ENCODE measurements at regions not wholly inside any gene's neighbourhood (a gene's known extent, or its start where the extent isn't known, plus 50 kb on each side); places are given as distances from the start of the nearest gene placed in this dataset.

GRCh38 chr9:6098431-6098830 lies 83.0 kb upstream of the RANBP6 start:
- Histone ChIP-seq H3K27me3 (no peaks in the 10 kb centered on the region), H3K36me3 (no peaks in the 10 kb centered on the region), H3K27ac (replicated peaks in 1 of 4) (no peak overlapping the region), H3K4me1 (no peaks in the 10 kb centered on the region), H3K4me3 (no peak overlapping the region), H3K9me3 (no peaks in the 10 kb centered on the region)
- no peak for DNase-seq (ENCODE audit: extremely low spot score)
- intact Hi-C loops (cut with DNase I) = no loop called here
- TF ChIP-seq CTCF (IDR thresholded peaks at IDR 0.05) (no peak), POLR2A (IDR thresholded peaks at IDR 0.05; ENCODE audit: low read depth) (no peak), POLR2AphosphoS5 (IDR thresholded peaks at IDR 0.05) (no peak)
- WGBS = 86% methylated on average over 1 of the region's 1 CpG

GRCh38 chr9:6096821-6097220 lies 81.4 kb upstream of the RANBP6 start:
- no peak for DNase-seq (ENCODE audit: extremely low spot score)
- intact Hi-C loops (cut with DNase I) = no loop called here
- no peak for TF ChIP-seq EP300 (IDR thresholded peaks at IDR 0.05)
- TF ChIP-seq POLR2AphosphoS5 (IDR thresholded peaks at IDR 0.05) = no peak
- no peak for TF ChIP-seq POLR2A (IDR thresholded peaks at IDR 0.05; ENCODE audit: low read depth)
- TF ChIP-seq CTCF (IDR thresholded peaks at IDR 0.05) = no peak
- no peaks in the 10 kb centered on the region for H3K4me1 ChIP-seq
- no peak overlapping the region for H3K27ac ChIP-seq (replicated peaks in 1 of 4)
- WGBS = 62% methylated on average over 3 of the region's 3 CpGs
- H3K36me3 ChIP-seq = no peaks in the 10 kb centered on the region
- H3K4me3 ChIP-seq = no peak overlapping the region
- H3K9me3 ChIP-seq = no peaks in the 10 kb centered on the region
- H3K27me3 ChIP-seq = no peaks in the 10 kb centered on the region

- Histone ChIP-seq H3K4me3 (no peak overlapping the region), H3K27ac (replicated peaks in 1 of 4) (no peak overlapping the region), H3K27me3 (no peaks in the 10 kb centered on the region), H3K36me3 (no peaks in the 10 kb centered on the region), H3K4me1 (peaks cover 0 to 8% (median 0%) of the 10 kb centered on the region in 4 donors), H3K9me3 (no peaks in the 10 kb centered on the region)
- 86% methylated on average over 1 of the region's 1 CpG for WGBS
- DNase-seq (ENCODE audit: extremely low spot score) = no peak
- TF ChIP-seq EP300 (IDR thresholded peaks at IDR 0.05) (no peak), POLR2AphosphoS5 (IDR thresholded peaks at IDR 0.05) (no peak), POLR2A (IDR thresholded peaks at IDR 0.05; ENCODE audit: low read depth) (no peak), CTCF (IDR thresholded peaks at IDR 0.05) (no peak)
- intact Hi-C loops (cut with DNase I) = no loop called here
These were observed 75.1 kb upstream of the RANBP6 start for GRCh38 chr9:6090277-6091210.

- Histone ChIP-seq H3K4me1 (peaks cover 0 to 8% (median 0%) of the 10 kb centered on the region in 4 donors), H3K27me3 (no peaks in the 10 kb centered on the region), H3K4me3 (no peak overlapping the region), H3K36me3 (no peaks in the 10 kb centered on the region), H3K9me3 (no peaks in the 10 kb centered on the region), H3K27ac (replicated peaks in 1 of 4) (no peak overlapping the region)
- intact Hi-C loops (cut with DNase I) = no loop called here
- TF ChIP-seq POLR2A (IDR thresholded peaks at IDR 0.05; ENCODE audit: low read depth) = no peak
- no peak for DNase-seq (ENCODE audit: extremely low spot score)
- WGBS = 73% methylated on average over 1 of the region's 1 CpG
These were observed 73.9 kb upstream of the RANBP6 start for GRCh38 chr9:6089300-6089699.

GRCh38 chr9:6086006-6086655 lies 70.7 kb upstream of the RANBP6 start:
- peaks cover 0 to 8% (median 0%) of the 10 kb centered on the region in 4 donors for H3K4me1 ChIP-seq
- DNase-seq (ENCODE audit: extremely low spot score) = no peak
- H3K4me3 ChIP-seq = no peak overlapping the region
- no peaks in the 10 kb centered on the region for H3K9me3 ChIP-seq
- intact Hi-C loops (cut with DNase I) = no loop called here
- H3K36me3 ChIP-seq = no peaks in the 10 kb centered on the region
- TF ChIP-seq CTCF (IDR thresholded peaks at IDR 0.05) (no peak), POLR2A (IDR thresholded peaks at IDR 0.05; ENCODE audit: low read depth) (no peak), POLR2AphosphoS5 (IDR thresholded peaks at IDR 0.05) (no peak), EP300 (IDR thresholded peaks at IDR 0.05) (no peak)
- 89% methylated on average over 9 of the region's 9 CpGs for WGBS
- no peaks in the 10 kb centered on the region for H3K27me3 ChIP-seq
- no peak overlapping the region for H3K27ac ChIP-seq (replicated peaks in 1 of 4)
